ENCODE measurements at regions not wholly inside any gene's neighbourhood (a gene's known extent, or its start where the extent isn't known, plus 50 kb on each side); places are given as distances from the start of the nearest gene placed in this dataset.

DNA sequence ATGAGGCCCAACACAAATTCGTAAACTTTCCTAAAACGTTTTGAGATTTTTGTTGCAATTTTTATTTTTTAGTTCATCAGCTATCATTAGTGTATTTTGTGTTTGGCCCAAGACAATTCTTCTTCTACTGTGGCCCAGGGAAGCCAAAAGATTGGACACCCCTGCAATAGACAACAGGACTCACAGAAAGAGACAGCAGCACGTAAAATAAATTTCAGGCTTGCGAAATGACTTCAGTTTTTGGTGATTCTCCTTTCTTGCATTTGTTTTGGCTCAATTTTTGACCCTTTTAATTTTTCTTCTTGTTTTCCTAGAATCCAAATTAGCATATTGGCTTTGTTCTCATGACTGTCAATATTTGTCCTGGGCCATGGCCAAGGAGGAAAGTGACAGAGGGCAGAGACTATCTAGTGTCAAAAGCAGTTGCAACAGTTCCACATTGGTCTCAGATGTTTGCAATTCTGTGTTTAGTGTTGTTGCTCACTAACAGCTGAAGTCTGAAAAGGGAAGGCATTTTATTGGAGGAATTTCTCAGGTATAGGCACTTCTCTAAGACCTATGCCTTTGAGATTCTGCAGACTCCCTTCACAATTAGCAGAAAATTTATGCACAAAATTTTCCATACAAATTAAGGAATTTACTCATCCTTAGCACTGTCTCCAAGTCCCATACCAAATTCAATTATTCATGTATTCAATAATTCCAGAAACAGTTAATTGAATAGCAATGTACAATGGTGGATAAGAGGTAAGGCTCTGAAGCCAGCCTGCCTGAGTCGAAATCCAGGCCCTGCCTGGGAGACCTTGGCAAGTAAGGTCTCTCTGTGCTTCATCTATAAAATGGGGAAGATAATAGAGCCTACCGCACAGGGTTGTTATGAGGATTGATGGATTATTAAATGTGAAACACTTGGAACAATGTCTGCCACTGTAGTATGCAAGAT, 160.9 kb upstream of the IVNS1ABP start (continued):
- TF ChIP-seq, protein P1, sequence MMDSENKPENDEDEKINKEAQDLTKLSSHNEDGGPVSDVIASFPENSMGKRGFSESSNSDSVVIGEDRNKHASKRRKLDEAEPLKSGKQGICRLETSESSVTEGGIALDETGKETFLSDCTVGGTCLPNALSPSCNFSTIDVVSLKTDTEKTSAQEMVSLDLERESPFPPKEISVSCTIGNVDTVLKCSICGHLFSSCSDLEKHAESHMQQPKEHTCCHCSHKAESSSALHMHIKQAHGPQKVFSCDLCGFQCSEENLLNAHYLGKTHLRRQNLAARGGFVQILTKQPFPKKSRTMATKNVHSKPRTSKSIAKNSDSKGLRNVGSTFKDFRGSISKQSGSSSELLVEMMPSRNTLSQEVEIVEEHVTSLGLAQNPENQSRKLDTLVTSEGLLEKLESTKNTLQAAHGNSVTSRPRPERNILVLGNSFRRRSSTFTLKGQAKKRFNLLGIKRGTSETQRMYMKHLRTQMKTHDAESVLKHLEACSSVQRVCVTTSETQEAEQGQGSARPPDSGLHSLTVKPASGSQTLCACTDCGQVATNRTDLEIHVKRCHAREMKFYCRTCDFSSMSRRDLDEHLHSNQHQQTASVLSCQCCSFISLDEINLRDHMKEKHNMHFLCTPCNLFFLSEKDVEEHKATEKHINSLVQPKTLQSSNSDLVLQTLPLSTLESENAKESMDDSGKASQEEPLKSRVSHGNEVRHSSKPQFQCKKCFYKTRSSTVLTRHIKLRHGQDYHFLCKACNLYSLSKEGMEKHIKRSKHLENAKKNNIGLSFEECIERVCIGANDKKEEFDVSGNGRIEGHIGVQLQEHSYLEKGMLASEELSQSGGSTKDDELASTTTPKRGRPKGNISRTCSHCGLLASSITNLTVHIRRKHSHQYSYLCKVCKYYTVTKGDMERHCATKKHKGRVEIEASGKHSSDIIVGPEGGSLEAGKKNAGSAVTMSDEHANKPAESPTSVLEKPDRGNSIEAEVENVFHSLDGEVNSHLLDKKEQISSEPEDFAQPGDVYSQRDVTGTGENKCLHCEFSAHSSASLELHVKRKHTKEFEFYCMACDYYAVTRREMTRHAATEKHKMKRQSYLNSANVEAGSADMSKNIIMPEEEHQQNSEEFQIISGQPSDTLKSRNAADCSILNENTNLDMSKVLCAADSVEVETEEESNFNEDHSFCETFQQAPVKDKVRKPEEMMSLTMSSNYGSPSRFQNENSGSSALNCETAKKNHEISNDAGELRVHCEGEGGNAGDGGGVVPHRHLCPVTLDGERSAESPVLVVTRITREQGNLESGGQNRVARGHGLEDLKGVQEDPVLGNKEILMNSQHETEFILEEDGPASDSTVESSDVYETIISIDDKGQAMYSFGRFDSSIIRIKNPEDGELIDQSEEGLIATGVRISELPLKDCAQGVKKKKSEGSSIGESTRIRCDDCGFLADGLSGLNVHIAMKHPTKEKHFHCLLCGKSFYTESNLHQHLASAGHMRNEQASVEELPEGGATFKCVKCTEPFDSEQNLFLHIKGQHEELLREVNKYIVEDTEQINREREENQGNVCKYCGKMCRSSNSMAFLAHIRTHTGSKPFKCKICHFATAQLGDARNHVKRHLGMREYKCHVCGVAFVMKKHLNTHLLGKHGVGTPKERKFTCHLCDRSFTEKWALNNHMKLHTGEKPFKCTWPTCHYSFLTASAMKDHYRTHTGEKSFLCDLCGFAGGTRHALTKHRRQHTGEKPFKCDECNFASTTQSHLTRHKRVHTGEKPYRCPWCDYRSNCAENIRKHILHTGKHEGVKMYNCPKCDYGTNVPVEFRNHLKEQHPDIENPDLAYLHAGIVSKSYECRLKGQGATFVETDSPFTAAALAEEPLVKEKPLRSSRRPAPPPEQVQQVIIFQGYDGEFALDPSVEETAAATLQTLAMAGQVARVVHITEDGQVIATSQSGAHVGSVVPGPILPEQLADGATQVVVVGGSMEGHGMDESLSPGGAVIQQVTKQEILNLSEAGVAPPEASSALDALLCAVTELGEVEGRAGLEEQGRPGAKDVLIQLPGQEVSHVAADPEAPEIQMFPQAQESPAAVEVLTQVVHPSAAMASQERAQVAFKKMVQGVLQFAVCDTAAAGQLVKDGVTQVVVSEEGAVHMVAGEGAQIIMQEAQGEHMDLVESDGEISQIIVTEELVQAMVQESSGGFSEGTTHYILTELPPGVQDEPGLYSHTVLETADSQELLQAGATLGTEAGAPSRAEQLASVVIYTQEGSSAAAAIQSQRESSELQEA (CRISPR knock-in tag; IDR thresholded peaks at IDR 0.05; ENCODE audit: not compliant biosample characterization) = no peak
- TF ChIP-seq STAG1 (CRISPR knock-in tag; IDR thresholded peaks at IDR 0.05) (no peak), MXD3 (CRISPR knock-in tag; IDR thresholded peaks at IDR 0.05) (no peak), TCF7 (IDR thresholded peaks at IDR 0.05; ENCODE audit: low read depth) (peak; percentile 53; the same call in 1 of the 2 replicates), AKAP8 (CRISPR knock-in tag; IDR thresholded peaks at IDR 0.05) (no peak), ZNF205 (CRISPR knock-in tag; IDR thresholded peaks at IDR 0.05) (no peak), RNF219 (CRISPR knock-in tag; IDR thresholded peaks at IDR 0.05) (no peak)
- TF ChIP-seq, protein P2, sequence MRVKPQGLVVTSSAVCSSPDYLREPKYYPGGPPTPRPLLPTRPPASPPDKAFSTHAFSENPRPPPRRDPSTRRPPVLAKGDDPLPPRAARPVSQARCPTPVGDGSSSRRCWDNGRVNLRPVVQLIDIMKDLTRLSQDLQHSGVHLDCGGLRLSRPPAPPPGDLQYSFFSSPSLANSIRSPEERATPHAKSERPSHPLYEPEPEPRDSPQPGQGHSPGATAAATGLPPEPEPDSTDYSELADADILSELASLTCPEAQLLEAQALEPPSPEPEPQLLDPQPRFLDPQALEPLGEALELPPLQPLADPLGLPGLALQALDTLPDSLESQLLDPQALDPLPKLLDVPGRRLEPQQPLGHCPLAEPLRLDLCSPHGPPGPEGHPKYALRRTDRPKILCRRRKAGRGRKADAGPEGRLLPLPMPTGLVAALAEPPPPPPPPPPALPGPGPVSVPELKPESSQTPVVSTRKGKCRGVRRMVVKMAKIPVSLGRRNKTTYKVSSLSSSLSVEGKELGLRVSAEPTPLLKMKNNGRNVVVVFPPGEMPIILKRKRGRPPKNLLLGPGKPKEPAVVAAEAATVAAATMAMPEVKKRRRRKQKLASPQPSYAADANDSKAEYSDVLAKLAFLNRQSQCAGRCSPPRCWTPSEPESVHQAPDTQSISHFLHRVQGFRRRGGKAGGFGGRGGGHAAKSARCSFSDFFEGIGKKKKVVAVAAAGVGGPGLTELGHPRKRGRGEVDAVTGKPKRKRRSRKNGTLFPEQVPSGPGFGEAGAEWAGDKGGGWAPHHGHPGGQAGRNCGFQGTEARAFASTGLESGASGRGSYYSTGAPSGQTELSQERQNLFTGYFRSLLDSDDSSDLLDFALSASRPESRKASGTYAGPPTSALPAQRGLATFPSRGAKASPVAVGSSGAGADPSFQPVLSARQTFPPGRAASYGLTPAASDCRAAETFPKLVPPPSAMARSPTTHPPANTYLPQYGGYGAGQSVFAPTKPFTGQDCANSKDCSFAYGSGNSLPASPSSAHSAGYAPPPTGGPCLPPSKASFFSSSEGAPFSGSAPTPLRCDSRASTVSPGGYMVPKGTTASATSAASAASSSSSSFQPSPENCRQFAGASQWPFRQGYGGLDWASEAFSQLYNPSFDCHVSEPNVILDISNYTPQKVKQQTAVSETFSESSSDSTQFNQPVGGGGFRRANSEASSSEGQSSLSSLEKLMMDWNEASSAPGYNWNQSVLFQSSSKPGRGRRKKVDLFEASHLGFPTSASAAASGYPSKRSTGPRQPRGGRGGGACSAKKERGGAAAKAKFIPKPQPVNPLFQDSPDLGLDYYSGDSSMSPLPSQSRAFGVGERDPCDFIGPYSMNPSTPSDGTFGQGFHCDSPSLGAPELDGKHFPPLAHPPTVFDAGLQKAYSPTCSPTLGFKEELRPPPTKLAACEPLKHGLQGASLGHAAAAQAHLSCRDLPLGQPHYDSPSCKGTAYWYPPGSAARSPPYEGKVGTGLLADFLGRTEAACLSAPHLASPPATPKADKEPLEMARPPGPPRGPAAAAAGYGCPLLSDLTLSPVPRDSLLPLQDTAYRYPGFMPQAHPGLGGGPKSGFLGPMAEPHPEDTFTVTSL (CRISPR knock-in tag; IDR thresholded peaks at IDR 0.05; ENCODE audit: borderline replicate concordance) = peak; percentile 48; the same call in 1 of the 2 replicates
- TF ChIP-seq, protein P3, sequence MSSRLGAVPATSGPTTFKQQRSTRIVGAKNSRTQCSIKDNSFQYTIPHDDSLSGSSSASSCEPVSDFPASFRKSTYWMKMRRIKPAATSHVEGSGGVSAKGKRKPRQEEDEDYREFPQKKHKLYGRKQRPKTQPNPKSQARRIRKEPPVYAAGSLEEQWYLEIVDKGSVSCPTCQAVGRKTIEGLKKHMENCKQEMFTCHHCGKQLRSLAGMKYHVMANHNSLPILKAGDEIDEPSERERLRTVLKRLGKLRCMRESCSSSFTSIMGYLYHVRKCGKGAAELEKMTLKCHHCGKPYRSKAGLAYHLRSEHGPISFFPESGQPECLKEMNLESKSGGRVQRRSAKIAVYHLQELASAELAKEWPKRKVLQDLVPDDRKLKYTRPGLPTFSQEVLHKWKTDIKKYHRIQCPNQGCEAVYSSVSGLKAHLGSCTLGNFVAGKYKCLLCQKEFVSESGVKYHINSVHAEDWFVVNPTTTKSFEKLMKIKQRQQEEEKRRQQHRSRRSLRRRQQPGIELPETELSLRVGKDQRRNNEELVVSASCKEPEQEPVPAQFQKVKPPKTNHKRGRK (CRISPR knock-in tag; IDR thresholded peaks at IDR 0.05) = no peak
